Sciatic nerve (tissue), 2 donors: ENCODE measurements at regions not wholly inside any gene's neighbourhood (a gene's known extent, or its start where the extent isn't known, plus 50 kb on each side); places are given as distances from the start of the nearest gene placed in this dataset.
A peak's percentile ranks its signal among the peaks of the same experiment; 100 is the strongest.

Source experiments
- ATAC-seq: fragments of 200-7000 bp; cut with Tn5 transposase; one replicate; pipeline ENCODE4 v1.9.1; 2020; ENCODE audit warnings: mild to moderate bottlenecking, moderate library complexity
- DNase-seq: peaks from one replicate; pipeline ENCODE4 v3.0.0-alpha.2; 2020; ENCODE audit warnings: low spot score
- intact Hi-C: fragments of 100-400 bp; cut with DNase I; formaldehyde crosslinking; loops from one replicate; pipeline ENCODE4 v1.14.2; 2022
- donor health status: DM: no; HTN: no; CAD: no.
- donor health status: DM: no; HTN: no; CAD: no.

- peak; percentile 49 for DNase-seq
- no peak for ATAC-seq
- intact Hi-C loops, result no loop called here
Observed at GRCh38 chr22:48713272-48714205, 1114.1 kb downstream of the BRD1 start.

DNA sequence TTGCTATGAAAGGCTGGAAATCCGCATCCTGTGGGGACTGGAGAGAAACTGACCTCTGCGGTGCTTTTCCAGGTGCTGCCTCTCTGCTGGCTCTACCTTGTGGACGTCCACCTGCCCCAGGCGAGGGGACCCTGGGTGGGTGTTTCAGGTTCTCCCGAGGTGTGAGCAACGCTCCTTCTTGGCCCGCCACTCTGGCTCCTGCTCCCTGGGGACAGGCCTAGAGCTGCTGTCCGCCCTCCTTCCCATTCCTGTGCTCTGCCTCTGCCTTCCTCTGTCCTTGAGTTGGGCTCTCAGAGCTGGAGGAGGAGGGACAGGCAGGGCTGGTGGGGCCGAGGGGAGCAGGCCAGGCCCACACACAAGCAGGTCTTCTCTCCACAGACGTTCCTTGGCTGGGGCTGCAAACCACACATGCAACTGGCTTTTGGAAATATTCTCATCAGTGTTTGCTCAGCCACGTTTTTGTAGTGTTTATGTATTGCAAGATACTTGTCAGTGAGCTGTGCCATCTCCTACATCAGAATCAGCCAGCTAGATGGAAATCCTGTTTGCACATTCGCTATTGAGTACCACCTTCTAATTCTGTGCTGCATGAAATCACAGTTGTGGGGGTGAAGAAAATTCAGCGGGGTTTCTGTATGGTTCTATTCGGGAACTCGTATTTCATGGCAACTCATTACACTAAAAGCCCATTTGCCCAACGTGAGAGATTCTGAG lies 1115.0 kb downstream of the BRD1 start:
- no peak for ATAC-seq
- DNase-seq, result peak; percentile 44
- intact Hi-C loops, result no loop called here

DNA sequence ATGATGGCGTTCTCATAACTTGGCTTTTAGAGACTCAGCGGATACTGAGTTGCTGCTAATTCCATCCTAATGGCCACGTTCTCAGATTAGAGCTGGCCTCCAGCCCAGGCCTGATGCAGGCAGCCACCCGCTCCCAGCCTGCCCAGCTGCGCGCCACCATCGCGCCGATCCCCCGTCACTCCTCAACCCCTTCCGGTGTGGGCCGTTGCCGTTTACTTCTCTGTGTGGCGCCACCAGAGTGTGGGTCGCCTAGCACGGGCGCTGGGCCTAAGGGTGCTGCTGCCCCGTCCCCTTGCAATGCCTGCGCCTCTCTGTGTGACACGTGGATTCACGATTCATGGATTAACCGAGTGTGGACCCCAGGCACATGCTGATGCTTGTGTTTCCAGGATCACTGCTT lies 1116.0 kb downstream of the BRD1 start:
- intact Hi-C loops, result no loop called here
- no peak for ATAC-seq
- peak; percentile 54 for DNase-seq

GRCh38 chr22:48711031-48711431 lies 1116.6 kb downstream of the BRD1 start:
- intact Hi-C loops, result no loop called here
- no peak for ATAC-seq
- peak; percentile 47 for DNase-seq

GRCh38 chr22:48710410-48710809 lies 1117.3 kb downstream of the BRD1 start:
- intact Hi-C loops, result no loop called here
- no peak for ATAC-seq
- DNase-seq, result peak; percentile 37

DNA sequence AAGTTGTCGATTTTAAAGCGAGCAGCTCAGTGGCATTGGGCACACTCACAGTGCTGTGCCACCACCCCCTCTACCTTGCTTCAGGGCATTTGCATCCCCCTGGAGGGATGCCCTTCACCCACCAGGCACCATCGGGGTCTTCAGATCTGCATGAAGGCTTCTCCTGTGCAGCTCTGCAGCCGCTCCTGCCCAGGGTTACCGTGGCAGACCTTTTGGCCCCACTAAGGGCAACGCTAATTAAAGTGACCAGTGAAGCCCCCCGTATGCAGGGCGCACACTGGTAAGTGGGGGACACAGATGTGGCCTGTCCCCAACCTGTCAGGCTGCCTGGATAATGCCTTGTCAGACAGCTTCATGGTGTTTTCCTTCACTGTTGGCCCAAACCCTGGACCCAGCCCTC lies 1117.7 kb downstream of the BRD1 start:
- peak; percentile 30 for DNase-seq
- intact Hi-C loops, result no loop called here
- no peak for ATAC-seq

DNA sequence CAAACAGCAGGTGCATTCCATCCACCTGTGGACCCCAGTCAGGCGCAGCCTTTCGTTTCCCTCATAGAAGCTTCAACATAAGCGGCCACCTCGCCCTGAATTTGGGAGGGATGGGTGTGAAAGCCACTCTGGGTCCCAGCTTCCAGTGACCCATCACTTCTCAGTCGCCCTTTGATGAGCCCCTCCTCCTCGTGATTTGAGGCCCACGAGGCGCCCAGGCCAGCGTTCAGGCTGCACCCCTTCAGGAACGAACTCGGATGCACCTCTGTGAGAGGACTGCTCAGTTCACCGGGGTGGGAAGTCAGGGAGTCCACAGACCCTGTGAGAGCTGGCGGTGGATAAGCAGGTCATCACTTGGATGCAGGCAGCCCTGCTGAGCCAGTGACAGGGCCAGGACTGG lies 1118.2 kb downstream of the BRD1 start:
- DNase-seq, result peak; percentile 45
- intact Hi-C loops, result no loop called here
- ATAC-seq, result no peak

GRCh38 chr22:48708558-48709245 lies 1119.0 kb downstream of the BRD1 start:
- peak; percentile 54 for DNase-seq
- no peak for ATAC-seq
- intact Hi-C loops, result no loop called here

DNA sequence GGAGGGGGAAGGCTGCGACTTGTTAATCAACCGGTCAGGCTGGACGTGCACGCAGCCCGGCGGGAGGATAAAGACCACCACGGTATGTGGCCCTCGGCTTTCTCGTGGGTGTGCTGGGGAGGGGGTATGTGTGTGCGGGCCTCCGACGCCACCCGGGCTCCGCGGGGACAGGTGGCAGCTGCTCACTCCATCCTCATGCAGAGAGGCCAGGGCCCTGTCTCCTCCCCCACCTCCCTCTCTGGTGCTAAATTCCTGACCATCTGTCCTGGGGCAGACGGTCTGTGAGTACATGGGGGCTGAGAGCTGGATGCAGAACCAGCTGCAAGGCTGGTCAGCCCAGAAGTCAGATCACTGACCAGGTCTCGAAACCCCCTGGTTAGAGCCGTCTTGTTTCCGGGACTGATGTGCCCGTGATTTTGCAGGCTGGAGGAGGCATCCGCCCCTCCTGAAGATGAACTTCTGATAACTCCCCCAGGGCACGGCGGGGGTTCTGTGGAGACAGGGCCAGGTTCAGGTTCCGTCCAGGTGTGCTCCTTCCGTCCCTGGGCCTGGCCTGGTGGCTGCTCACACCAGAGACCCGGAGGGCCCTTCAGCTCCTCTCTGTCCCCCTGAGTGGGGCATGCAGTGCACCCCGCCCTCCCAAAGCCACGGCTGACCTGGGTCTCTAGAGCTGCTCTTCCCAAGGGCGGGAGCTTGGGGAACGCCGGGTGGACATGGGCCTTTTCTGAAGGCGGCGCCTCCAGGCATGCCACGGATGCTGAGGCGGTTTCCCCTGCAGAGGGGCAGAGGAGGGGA lies 1119.7 kb downstream of the BRD1 start:
- intact Hi-C loops, result no loop called here
- ATAC-seq, result no peak
- DNase-seq, result peak; percentile 55

DNA sequence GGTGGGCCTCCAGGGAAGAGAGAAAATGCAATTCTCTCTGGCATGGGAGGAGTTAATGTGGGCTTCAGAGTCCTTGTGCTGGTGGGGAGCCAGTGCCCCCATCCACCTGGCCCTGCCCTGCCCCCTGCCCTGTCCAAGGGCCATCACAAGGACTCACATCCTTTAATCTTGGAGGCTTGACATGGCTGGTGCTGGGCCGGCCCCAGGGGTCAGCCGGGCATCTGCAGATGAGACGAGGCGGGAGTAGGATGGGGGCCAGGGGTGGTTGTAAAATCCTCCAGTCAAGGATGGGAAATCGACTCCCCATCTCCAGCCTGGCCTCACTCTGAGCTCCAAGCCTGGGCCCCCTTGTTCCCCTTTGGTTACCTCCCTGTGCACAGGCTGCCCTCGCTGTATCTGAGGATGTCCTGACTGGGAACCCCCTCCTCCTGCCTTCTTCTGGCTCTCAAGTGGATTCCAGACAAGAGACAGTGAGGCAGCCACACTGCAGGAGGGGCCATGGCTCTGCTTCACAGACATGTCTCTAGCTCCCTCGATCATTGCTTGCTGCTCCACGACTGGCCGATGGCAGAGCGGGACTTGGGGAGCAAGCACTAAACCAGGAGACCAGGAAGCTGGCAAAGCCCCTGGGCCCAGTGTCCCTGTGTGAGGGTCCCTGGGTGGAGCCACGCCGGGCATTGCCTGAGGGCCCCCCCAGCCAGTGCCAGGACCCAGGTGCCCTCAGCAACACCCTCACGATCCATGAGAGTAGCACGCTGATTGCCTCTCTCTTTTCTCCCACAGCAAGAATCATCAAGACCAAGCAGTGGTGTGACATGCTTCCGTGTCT lies 1120.5 kb downstream of the BRD1 start:
- intact Hi-C loops, result no loop called here
- ATAC-seq (no peak), DNase-seq (peak; percentile 41)

DNA sequence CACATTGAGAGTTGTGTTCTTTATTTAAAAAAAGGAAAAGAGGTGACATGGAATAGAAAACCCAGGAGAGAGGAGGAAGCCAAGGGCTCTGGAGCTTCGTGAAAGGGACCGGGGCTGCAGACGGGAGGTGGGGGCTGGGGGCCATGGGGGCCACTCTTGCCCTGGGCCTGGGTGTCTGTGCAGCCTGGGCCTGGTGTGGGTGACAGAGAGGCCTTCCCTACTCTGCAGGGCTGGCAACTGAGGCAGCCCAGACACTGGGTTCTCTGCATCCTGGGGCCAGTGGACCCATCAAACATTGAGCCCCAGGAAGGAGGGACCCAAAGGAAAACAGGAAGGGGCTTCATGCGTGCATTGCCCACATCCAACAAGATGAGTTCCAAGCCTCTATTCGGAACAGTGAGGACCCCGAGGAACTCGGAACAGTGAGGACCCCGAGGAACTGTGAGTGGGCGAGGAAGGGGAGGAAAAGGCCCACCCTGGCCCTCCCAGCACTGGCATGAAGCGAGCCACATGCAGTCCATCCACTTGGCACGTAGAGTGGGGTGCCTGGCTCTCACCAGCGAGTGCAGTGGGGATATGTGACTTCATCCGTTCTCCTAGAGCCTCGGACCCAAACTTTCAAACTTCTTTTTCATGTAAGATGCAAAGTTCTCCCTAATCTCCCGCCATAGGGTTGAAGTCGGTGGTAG lies 1121.6 kb downstream of the BRD1 start:
- DNase-seq, result peak; percentile 53
- intact Hi-C loops, result no loop called here
- no peak for ATAC-seq

GRCh38 chr22:48705159-48705916 lies 1122.3 kb downstream of the BRD1 start:
- peak; percentile 42 for DNase-seq
- intact Hi-C loops, result no loop called here
- no peak for ATAC-seq

DNA sequence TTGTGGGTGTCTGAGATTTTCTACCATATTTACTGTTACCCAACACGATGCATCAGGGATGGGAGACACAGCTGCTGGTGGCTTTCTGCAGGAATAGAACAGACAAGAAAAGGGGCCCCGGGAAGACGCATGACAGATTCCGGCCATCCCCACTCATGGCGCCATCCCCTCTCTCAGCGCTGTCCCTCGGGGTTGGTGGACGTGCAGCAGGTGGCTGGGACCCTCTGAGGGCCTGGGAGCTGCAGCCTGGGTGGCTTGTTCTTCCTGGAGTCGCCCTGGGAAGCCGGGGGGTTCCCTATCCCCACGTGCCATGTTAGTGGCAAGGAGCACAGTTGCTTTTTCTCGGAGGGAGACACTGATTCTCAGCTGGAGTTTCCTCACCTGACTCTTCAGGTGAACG lies 1123.3 kb downstream of the BRD1 start:
- DNase-seq (peak; percentile 56), ATAC-seq (no peak)
- intact Hi-C loops, result no loop called here

DNA sequence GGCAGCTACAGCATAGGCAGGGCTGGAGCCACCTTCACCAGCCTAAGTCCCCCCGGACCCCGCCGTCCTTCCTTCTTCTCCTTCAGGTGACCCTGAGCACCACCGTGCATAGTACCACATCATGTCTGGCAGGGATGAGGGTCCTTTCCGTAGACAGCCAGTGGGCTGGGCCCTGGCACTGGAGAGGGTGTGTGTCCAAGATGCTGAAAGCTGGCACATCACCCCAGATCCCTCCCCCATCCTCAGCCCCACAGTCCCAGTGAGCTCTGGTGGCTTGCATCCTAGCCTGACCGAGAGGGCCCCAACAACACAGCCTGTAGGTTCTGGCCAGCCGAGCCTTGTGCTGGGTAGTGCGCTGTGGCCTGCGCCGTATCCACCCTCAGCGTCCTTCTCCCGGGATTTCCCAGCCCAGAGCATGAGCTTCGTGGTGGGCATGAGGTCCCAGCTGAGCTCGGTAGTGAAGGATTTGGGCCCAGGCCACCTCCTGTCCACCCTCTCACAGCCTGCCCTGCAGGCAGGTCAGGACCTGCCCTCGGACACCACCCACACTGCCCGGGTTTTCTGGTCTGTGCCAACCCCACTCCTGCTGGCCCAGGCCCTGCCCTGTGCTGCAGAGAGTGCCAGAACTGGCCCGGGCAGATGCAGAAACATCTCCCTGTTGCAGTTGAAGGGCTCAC lies 1124.3 kb downstream of the BRD1 start:
- ATAC-seq (peak; percentile 19), DNase-seq (no peak)
- intact Hi-C loops, result no loop called here

- ATAC-seq (peak; percentile 90), DNase-seq (peak; percentile 83)
- intact Hi-C loops, result no loop called here
Observed at GRCh38 chr22:48702573-48703264, 1125.0 kb downstream of the BRD1 start.
